OCI-LY3 (cell line): ENCODE measurements at regions not wholly inside any gene's neighbourhood (a gene's known extent, or its start where the extent isn't known, plus 50 kb on each side); places are given as distances from the start of the nearest gene placed in this dataset.

Experiments
- EZH2phosphoT487 ChIP-seq: fragments of 200-600 bp; shearing (Covaris generic); IDR thresholded peaks from 2 replicates; pipeline ENCODE4 v1.6.1; 2018; ENCODE audit warnings: antibody characterized with exemption, mixed run types, low read depth
- TF ChIP-seq, protein P1 (sequence below): fragments of 200-600, 300-600 bp; sonication (generic); IDR thresholded peaks from 2 replicates; pipeline ENCODE4 v1.5.1; 2014; ENCODE audit warnings: antibody characterized with exemption, low read length, low read depth

DNA sequence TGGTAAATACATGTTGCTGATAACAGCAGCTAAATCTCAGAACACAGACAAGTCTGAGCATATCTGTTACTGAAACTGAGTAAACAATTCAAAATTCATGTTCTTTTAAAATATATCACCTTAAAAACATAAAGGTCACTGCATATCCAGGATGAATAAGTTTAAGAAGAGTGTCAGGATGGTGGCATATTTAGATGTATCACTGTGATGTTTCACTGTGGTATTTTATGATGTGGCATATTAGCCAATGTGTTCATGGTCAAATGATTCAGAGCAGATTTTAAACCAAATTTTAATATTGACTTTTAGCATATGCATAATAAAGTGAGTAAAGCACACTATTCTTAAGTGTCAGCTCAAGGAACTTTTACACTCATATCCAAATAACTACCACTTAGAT lies 346.4 kb upstream of the DPPA4 start:
- TF ChIP-seq, protein P1, sequence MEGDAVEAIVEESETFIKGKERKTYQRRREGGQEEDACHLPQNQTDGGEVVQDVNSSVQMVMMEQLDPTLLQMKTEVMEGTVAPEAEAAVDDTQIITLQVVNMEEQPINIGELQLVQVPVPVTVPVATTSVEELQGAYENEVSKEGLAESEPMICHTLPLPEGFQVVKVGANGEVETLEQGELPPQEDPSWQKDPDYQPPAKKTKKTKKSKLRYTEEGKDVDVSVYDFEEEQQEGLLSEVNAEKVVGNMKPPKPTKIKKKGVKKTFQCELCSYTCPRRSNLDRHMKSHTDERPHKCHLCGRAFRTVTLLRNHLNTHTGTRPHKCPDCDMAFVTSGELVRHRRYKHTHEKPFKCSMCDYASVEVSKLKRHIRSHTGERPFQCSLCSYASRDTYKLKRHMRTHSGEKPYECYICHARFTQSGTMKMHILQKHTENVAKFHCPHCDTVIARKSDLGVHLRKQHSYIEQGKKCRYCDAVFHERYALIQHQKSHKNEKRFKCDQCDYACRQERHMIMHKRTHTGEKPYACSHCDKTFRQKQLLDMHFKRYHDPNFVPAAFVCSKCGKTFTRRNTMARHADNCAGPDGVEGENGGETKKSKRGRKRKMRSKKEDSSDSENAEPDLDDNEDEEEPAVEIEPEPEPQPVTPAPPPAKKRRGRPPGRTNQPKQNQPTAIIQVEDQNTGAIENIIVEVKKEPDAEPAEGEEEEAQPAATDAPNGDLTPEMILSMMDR: no peak
- no peak for TF ChIP-seq EZH2phosphoT487
